Neural progenitor cell (in vitro differentiated cells): ENCODE measurements at regions not wholly inside any gene's neighbourhood (a gene's known extent, or its start where the extent isn't known, plus 50 kb on each side); places are given as distances from the start of the nearest gene placed in this dataset.

Experiments used
- DNase-seq: peaks from one replicate; pipeline ENCODE4 v3.0.0-alpha.2; 2016; ENCODE audit warnings: low spot score
- H2AFZ ChIP-seq: fragments of 200-600 bp; sonication (generic); replicated peaks from 2 replicates; pipeline ENCODE4 v1.6.1; 2016; ENCODE audit warnings: antibody characterized with exemption
- H3F3A ChIP-seq: fragments of 200-600 bp; sonication (generic); 2 replicates; pipeline ENCODE4 v1.6.1; 2016; ENCODE audit warnings: antibody characterized with exemption, low read depth
- H3K27ac ChIP-seq: fragments of 200-600 bp; sonication (generic); 2 replicates; pipeline ENCODE4 v1.5.1; 2016; ENCODE audit warnings: mild to moderate bottlenecking
- H3K27me3 ChIP-seq: fragments of 200-600 bp; sonication (generic); 2 replicates; pipeline ENCODE4 v1.6.1; 2016; ENCODE audit warnings: mild to moderate bottlenecking, moderate library complexity
- H3K36me3 ChIP-seq: fragments of 200-600 bp; sonication (generic); 2 replicates; pipeline ENCODE4 v1.5.1; 2016
- H3K4me1 ChIP-seq: fragments of 200-600 bp; sonication (generic); 2 replicates; pipeline ENCODE4 v1.6.1; 2016; ENCODE audit warnings: mixed run types
- H3K4me2 ChIP-seq: fragments of 200-600 bp; sonication (generic); 2 replicates; pipeline ENCODE4 v1.6.1; 2016
- H3K4me3 ChIP-seq: fragments of 200-600 bp; sonication (generic); 2 replicates; pipeline ENCODE4 v1.5.1; 2016
- H3K79me2 ChIP-seq: fragments of 200-600 bp; sonication (generic); 2 replicates; pipeline ENCODE4 v1.6.1; 2016; ENCODE audit warnings: low read depth
- H3K9ac ChIP-seq: fragments of 200-600 bp; sonication (generic); 2 replicates; pipeline ENCODE4 v1.6.1; 2016
- H3K9me3 ChIP-seq: fragments of 200-600 bp; sonication (generic); 2 replicates; pipeline ENCODE4 v1.5.1; 2016; ENCODE audit warnings: low read depth
- H4K20me1 ChIP-seq: fragments of 200-600 bp; sonication (generic); 2 replicates; pipeline ENCODE4 v1.6.1; 2016; ENCODE audit warnings: low read depth
- H3K27ac Mint-ChIP-seq: 3 replicates; pipeline ENCODE4 v1.8.0; 2021; ENCODE audit warnings: mixed read lengths
- H3K27me3 Mint-ChIP-seq: 2 replicates; pipeline ENCODE4 v1.8.0; 2022; ENCODE audit warnings: low read depth, mild to moderate bottlenecking, inconsistent platforms, moderate library complexity, mixed read lengths; ENCODE audit not compliant: insufficient read depth
- H3K36me3 Mint-ChIP-seq: 3 replicates; pipeline ENCODE4 v1.8.0; 2021; ENCODE audit warnings: mixed read lengths
- H3K4me1 Mint-ChIP-seq: 3 replicates; pipeline ENCODE4 v1.8.0; 2021; ENCODE audit warnings: mixed read lengths
- H3K4me3 Mint-ChIP-seq: 3 replicates; pipeline ENCODE4 v1.8.0; 2021; ENCODE audit warnings: mild to moderate bottlenecking, moderate library complexity, mixed read lengths
- H3K9me3 Mint-ChIP-seq: 3 replicates; pipeline ENCODE4 v1.8.0; 2020; ENCODE audit warnings: mixed read lengths
- CTCF ChIP-seq: fragments of 200-600 bp; sonication (generic); IDR thresholded peaks from 2 replicates; pipeline ENCODE4 v1.5.1; 2017; ENCODE audit warnings: antibody characterized with exemption, mild to moderate bottlenecking
- EZH2 ChIP-seq: fragments of 200-600 bp; sonication (generic); IDR thresholded peaks from 2 replicates; pipeline ENCODE4 v1.6.1; 2017; ENCODE audit warnings: antibody characterized with exemption, mild to moderate bottlenecking, moderate library complexity
- EZH2phosphoT487 ChIP-seq: fragments of 200-600 bp; sonication (generic); IDR thresholded peaks from 2 replicates; pipeline ENCODE4 v1.6.1; 2017; ENCODE audit warnings: antibody characterized with exemption

- Histone ChIP-seq H3K9ac (no peak overlapping the region), H3K4me1 (peaks cover 17% of the 10 kb centered on the region), H3K27ac (no peak overlapping the region), H2AFZ (no peak overlapping the region), H4K20me1 (no peaks in the 10 kb centered on the region), H3K27me3 (no peaks in the 10 kb centered on the region), H3K4me2 (no peak overlapping the region), H3K4me3 (no peak overlapping the region), H3K36me3 (no peaks in the 10 kb centered on the region), H3F3A (no peaks in the 10 kb centered on the region), H3K9me3 (no peaks in the 10 kb centered on the region), H3K79me2 (no peaks in the 10 kb centered on the region)
- Mint-ChIP-seq H3K36me3 (no peaks in the 10 kb centered on the region), H3K27me3 (no peaks in the 10 kb centered on the region), H3K9me3 (peaks cover 3% of the 10 kb centered on the region), H3K4me1 (no peaks in the 10 kb centered on the region), H3K4me3 (no peak overlapping the region), H3K27ac (no peak overlapping the region)
- no peak for DNase-seq
- no peak for TF ChIP-seq EZH2phosphoT487
- TF ChIP-seq EZH2: no peak
- no peak for TF ChIP-seq CTCF
Measured at GRCh38 chr18:6575908-6576307, 153.6 kb upstream of the ARHGAP28 start.

- no peak overlapping the region for H3K27ac ChIP-seq
- no peak overlapping the region for H3K4me2 ChIP-seq
- H3K27ac Mint-ChIP-seq: no peak overlapping the region
- no peaks in the 10 kb centered on the region for H3K79me2 ChIP-seq
- H3K36me3 ChIP-seq: no peaks in the 10 kb centered on the region
- H3K4me1 Mint-ChIP-seq: no peaks in the 10 kb centered on the region
- H2AFZ ChIP-seq: no peak overlapping the region
- no peaks in the 10 kb centered on the region for H3K36me3 Mint-ChIP-seq
- no peak overlapping the region for H3K4me3 Mint-ChIP-seq
- H3K9ac ChIP-seq: no peak overlapping the region
- no peak for TF ChIP-seq EZH2phosphoT487
- no peak for TF ChIP-seq EZH2
- TF ChIP-seq CTCF: no peak
- H3K27me3 ChIP-seq: no peaks in the 10 kb centered on the region
- no peaks in the 10 kb centered on the region for H3K27me3 Mint-ChIP-seq
- H3K9me3 ChIP-seq: no peaks in the 10 kb centered on the region
- no peaks in the 10 kb centered on the region for H3F3A ChIP-seq
- peaks cover 17% of the 10 kb centered on the region for H3K4me1 ChIP-seq
- H4K20me1 ChIP-seq: no peaks in the 10 kb centered on the region
- no peak overlapping the region for H3K4me3 ChIP-seq
- peaks cover 3% of the 10 kb centered on the region for H3K9me3 Mint-ChIP-seq
- no peak for DNase-seq
Measured at GRCh38 chr18:6576718-6577375, 152.7 kb upstream of the ARHGAP28 start.

DNA sequence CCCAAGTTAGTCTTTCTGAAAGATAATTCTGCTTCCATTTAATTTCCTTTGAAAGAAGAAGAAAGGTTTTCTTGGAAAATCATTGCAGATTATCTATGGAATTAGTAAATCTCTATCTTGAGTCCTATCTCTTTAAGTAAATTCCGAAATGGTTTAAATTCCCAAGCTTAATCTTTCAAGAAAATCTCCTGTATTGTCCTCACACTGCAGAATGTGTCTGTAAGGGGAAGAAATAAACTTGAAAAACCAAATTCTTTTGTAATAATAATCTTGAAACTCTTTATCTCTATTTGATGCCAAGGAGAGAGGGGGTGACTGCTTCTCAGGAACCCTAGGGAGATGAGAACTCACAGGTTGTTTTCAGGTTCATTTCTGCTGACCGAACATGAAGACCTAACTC lies 150.8 kb upstream of the ARHGAP28 start:
- Histone ChIP-seq H4K20me1 (no peaks in the 10 kb centered on the region), H3K79me2 (no peaks in the 10 kb centered on the region), H2AFZ (no peak overlapping the region), H3K4me3 (no peak overlapping the region), H3K27me3 (no peaks in the 10 kb centered on the region), H3K9me3 (no peaks in the 10 kb centered on the region), H3F3A (no peaks in the 10 kb centered on the region), H3K4me1 (peaks cover 12% of the 10 kb centered on the region), H3K4me2 (no peak overlapping the region), H3K9ac (no peak overlapping the region), H3K27ac (no peak overlapping the region), H3K36me3 (no peaks in the 10 kb centered on the region)
- H3K4me1 Mint-ChIP-seq: no peaks in the 10 kb centered on the region
- H3K36me3 Mint-ChIP-seq: peaks cover 2% of the 10 kb centered on the region
- no peak for DNase-seq
- TF ChIP-seq EZH2phosphoT487: no peak
- no peak for TF ChIP-seq CTCF
- TF ChIP-seq EZH2: no peak
- no peak overlapping the region for H3K4me3 Mint-ChIP-seq
- H3K9me3 Mint-ChIP-seq: peaks cover 12% of the 10 kb centered on the region
- H3K27ac Mint-ChIP-seq: no peak overlapping the region
- no peaks in the 10 kb centered on the region for H3K27me3 Mint-ChIP-seq
